ENCODE measurements at regions not wholly inside any gene's neighbourhood (a gene's known extent, or its start where the extent isn't known, plus 50 kb on each side); places are given as distances from the start of the nearest gene placed in this dataset.

DNA sequence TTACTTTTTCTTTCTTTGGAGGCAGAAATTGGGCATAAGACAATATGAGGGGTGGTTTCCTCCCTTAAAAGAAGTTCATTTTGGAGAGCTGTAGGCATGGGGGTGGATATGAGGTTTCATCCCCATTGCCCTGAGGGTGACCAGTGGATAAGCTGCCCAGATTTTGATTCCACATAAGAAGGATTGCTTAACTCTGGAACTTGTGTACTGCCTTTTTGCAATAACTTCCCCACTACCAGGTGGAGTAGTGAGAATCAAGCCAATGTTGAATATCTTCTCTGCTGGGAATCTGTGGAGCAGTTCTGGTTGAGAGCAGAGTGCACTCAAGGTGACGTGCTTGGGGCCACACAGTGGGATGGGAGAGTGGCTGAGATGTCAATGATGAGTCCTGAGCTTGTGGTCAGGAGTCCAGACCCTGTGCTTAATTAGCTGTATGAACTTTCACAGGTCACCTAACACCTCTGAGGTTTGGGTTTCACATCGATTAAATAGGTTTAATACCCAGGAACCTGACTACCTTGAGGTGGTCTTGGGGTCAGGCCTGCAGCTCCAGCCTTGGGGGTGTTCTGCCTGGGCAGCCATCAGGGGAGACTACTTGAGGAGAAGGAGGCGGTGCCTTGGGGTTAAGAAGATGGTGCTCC lies 152.9 kb downstream of the FCRL5 start:
- H3K27me3 Mint-ChIP-seq (ENCODE audit: low read depth): peaks cover 11% of the 10 kb centered on the region
- POLR2A ChIA-PET: no interaction called here
- H3K27ac Mint-ChIP-seq: no peak overlapping the region
- ATAC-seq (no peak), DNase-seq (ENCODE audit: low spot score) (no peak)
- no peak overlapping the region for H3K4me3 Mint-ChIP-seq
- H3K36me3 Mint-ChIP-seq: no peaks in the 10 kb centered on the region
- CTCF ChIA-PET: interaction anchor here (0.8 to 1.7 kb wide), 3 partner anchors 10 to 204 kb away, joined by 3 to 4 read pairs (median 3); no protein-coding TSS in a partner anchor
- TF ChIP-seq, protein P1, sequence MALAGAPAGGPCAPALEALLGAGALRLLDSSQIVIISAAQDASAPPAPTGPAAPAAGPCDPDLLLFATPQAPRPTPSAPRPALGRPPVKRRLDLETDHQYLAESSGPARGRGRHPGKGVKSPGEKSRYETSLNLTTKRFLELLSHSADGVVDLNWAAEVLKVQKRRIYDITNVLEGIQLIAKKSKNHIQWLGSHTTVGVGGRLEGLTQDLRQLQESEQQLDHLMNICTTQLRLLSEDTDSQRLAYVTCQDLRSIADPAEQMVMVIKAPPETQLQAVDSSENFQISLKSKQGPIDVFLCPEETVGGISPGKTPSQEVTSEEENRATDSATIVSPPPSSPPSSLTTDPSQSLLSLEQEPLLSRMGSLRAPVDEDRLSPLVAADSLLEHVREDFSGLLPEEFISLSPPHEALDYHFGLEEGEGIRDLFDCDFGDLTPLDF (CRISPR knock-in tag; IDR thresholded peaks at IDR 0.05): no peak
- TF ChIP-seq RELA (CRISPR knock-in tag; IDR thresholded peaks at IDR 0.05; ENCODE audit: borderline replicate concordance) (no peak), ETV6 (CRISPR knock-in tag; IDR thresholded peaks at IDR 0.05) (no peak), NR1H2 (CRISPR knock-in tag; IDR thresholded peaks at IDR 0.05) (no peak), CREM (CRISPR knock-in tag; IDR thresholded peaks at IDR 0.05) (no peak), SOX15 (CRISPR knock-in tag; IDR thresholded peaks at IDR 0.05) (no peak), PRRX2 (CRISPR knock-in tag; IDR thresholded peaks at IDR 0.05) (no peak), ZNF423 (CRISPR knock-in tag; IDR thresholded peaks at IDR 0.05) (no peak)
- TF ChIP-seq, protein P2, sequence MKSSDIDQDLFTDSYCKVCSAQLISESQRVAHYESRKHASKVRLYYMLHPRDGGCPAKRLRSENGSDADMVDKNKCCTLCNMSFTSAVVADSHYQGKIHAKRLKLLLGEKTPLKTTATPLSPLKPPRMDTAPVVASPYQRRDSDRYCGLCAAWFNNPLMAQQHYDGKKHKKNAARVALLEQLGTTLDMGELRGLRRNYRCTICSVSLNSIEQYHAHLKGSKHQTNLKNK (CRISPR knock-in tag; IDR thresholded peaks at IDR 0.05): no peak
- peaks cover 42% of the 10 kb centered on the region for H3K4me1 Mint-ChIP-seq
- no peaks in the 10 kb centered on the region for H3K9me3 Mint-ChIP-seq

DNA sequence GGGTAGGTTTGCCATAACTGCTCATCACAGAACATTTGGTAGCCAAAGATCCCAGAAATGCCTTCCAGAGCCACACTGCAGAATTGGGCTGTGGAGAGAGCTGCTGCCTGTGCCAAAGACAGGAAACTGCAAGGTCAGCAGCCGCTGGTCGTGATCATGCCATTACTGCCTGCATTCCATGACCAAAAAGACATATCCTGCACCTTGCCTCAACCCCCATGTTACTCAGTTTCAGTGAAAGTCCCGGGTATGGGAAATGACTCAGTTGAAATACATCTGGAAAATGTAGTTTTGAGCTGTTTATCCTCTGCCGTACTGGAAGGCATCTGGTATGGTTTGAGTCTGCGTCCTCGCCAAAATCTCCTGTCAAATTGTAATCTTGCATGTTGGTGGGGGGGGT lies 161.7 kb downstream of the FCRL5 start:
- ChIA-PET POLR2A (no interaction called here), CTCF (interaction anchor here (1.1 kb wide), 1 partner anchor 20 kb away, joined by 3 read pairs; no protein-coding TSS in a partner anchor)
- no peak for ATAC-seq
- H3K4me3 Mint-ChIP-seq: no peak overlapping the region
- H3K36me3 Mint-ChIP-seq: no peaks in the 10 kb centered on the region
- H3K9me3 Mint-ChIP-seq: no peaks in the 10 kb centered on the region
- H3K27me3 Mint-ChIP-seq (ENCODE audit: low read depth): no peaks in the 10 kb centered on the region
- H3K4me1 Mint-ChIP-seq: no peaks in the 10 kb centered on the region
- TF ChIP-seq TCF7 (CRISPR knock-in tag; IDR thresholded peaks at IDR 0.05; ENCODE audit: low read depth): no peak
- no peak overlapping the region for H3K27ac Mint-ChIP-seq
- DNase-seq (ENCODE audit: low spot score): no peak

DNA sequence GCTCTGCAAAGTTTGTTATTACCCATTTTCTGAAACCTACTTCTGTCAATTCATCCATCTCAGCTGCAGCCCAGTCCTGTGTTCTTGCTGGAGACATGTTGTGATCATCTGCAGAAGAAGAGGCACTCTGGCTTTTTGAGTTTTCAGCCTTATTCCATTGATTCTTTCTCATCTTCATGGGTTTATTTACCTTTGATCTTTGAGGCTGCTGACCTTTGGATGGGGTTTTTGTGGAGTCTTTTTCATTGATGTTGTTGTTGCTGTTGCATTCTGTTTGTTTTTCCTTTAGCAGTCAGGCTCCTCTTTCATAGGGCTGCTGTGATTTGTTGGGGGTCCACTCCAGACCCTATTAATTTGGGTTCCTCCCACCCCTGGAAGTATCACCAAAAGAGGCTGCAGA lies 164.3 kb downstream of the FCRL5 start:
- Mint-ChIP-seq H3K27ac (no peak overlapping the region), H3K4me3 (no peak overlapping the region), H3K4me1 (no peaks in the 10 kb centered on the region), H3K27me3 (ENCODE audit: low read depth) (no peaks in the 10 kb centered on the region), H3K36me3 (no peaks in the 10 kb centered on the region), H3K9me3 (no peaks in the 10 kb centered on the region)
- no peak for TF ChIP-seq SMAD3 (CRISPR knock-in tag; IDR thresholded peaks at IDR 0.05; ENCODE audit: borderline replicate concordance)
- TF ChIP-seq TCF7 (CRISPR knock-in tag; IDR thresholded peaks at IDR 0.05; ENCODE audit: low read depth): no peak
- DNase-seq (ENCODE audit: low spot score) (no peak), ATAC-seq (no peak)
- CTCF ChIA-PET: no interaction called here
- POLR2A ChIA-PET: no interaction called here

DNA sequence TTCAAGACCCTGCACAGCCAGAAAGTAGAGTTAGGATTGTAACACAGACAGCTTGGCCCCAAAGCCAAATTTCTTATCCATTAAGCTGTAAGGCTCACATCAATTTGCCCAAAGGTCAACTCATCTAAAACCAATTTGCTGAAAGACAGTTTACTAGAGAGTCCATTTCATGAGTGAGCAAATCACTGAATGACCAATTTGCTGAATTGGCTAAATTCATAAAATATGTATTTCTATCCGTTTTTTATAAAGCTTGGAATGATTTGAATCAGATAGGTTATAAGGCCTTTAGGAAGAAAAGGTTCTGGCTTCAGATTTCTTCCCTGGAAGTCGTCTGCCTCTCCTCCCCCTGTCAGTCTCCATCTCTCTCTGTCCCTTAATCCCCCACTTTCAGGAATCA lies 168.1 kb downstream of the FCRL5 start:
- H3K4me3 Mint-ChIP-seq: no peak overlapping the region
- DNase-seq (ENCODE audit: low spot score) (no peak), ATAC-seq (no peak)
- no peaks in the 10 kb centered on the region for H3K27me3 Mint-ChIP-seq (ENCODE audit: low read depth)
- H3K4me1 Mint-ChIP-seq: peaks cover 12% of the 10 kb centered on the region
- CTCF ChIA-PET: no interaction called here
- TF ChIP-seq, protein P3, sequence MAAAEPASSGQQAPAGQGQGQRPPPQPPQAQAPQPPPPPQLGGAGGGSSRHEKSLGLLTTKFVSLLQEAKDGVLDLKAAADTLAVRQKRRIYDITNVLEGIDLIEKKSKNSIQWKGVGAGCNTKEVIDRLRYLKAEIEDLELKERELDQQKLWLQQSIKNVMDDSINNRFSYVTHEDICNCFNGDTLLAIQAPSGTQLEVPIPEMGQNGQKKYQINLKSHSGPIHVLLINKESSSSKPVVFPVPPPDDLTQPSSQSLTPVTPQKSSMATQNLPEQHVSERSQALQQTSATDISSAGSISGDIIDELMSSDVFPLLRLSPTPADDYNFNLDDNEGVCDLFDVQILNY (CRISPR knock-in tag; IDR thresholded peaks at IDR 0.05): no peak
- TF ChIP-seq, protein P4, sequence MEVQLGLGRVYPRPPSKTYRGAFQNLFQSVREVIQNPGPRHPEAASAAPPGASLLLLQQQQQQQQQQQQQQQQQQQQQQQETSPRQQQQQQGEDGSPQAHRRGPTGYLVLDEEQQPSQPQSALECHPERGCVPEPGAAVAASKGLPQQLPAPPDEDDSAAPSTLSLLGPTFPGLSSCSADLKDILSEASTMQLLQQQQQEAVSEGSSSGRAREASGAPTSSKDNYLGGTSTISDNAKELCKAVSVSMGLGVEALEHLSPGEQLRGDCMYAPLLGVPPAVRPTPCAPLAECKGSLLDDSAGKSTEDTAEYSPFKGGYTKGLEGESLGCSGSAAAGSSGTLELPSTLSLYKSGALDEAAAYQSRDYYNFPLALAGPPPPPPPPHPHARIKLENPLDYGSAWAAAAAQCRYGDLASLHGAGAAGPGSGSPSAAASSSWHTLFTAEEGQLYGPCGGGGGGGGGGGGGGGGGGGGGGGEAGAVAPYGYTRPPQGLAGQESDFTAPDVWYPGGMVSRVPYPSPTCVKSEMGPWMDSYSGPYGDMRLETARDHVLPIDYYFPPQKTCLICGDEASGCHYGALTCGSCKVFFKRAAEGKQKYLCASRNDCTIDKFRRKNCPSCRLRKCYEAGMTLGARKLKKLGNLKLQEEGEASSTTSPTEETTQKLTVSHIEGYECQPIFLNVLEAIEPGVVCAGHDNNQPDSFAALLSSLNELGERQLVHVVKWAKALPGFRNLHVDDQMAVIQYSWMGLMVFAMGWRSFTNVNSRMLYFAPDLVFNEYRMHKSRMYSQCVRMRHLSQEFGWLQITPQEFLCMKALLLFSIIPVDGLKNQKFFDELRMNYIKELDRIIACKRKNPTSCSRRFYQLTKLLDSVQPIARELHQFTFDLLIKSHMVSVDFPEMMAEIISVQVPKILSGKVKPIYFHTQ (CRISPR knock-in tag; IDR thresholded peaks at IDR 0.05): no peak
- TF ChIP-seq JAZF1 (CRISPR knock-in tag; IDR thresholded peaks at IDR 0.05) (no peak), IRF2 (CRISPR knock-in tag; IDR thresholded peaks at IDR 0.05; ENCODE audit: borderline replicate concordance, low read depth) (no peak)
- H3K36me3 Mint-ChIP-seq: no peaks in the 10 kb centered on the region
- POLR2A ChIA-PET: no interaction called here
- H3K27ac Mint-ChIP-seq: no peak overlapping the region
- no peaks in the 10 kb centered on the region for H3K9me3 Mint-ChIP-seq

Data from WTC11 (cell line).